Loucy (cell line): ENCODE measurements at regions not wholly inside any gene's neighbourhood (a gene's known extent, or its start where the extent isn't known, plus 50 kb on each side); places are given as distances from the start of the nearest gene placed in this dataset.
A peak's percentile ranks its signal among the peaks of the same experiment; 100 is the strongest.

ENCODE experiments used
- H2AFZ ChIP-seq: fragments of 200-600 bp; sonication (generic); 2 replicates; pipeline ENCODE4 v1.6.0; 2016; ENCODE audit warnings: antibody characterized with exemption, mild to moderate bottlenecking, low read length, moderate library complexity
- H3F3A ChIP-seq: fragments of 200-600 bp; 2 replicates; pipeline ENCODE4 v1.6.0; 2016; ENCODE audit warnings: antibody characterized with exemption, low read depth, mild to moderate bottlenecking
- H3K27me3 ChIP-seq: fragments of 200-600 bp; sonication (generic); 2 replicates; pipeline ENCODE4 v1.6.1; 2014; ENCODE audit warnings: low read length, mild to moderate bottlenecking; ENCODE audit not compliant: insufficient read depth, poor library complexity, severe bottlenecking
- H3K36me3 ChIP-seq: fragments of 200-600 bp; sonication (generic); 2 replicates; pipeline ENCODE4 v1.6.1; 2016; ENCODE audit warnings: low read length; ENCODE audit not compliant: insufficient read depth
- H3K4me1 ChIP-seq: fragments of 200-600 bp; sonication (generic); 2 replicates; pipeline ENCODE4 v1.5.1; 2014; ENCODE audit warnings: low read length, mild to moderate bottlenecking; ENCODE audit not compliant: insufficient read depth, poor library complexity, severe bottlenecking
- H3K4me2 ChIP-seq: fragments of 200-600 bp; sonication (generic); 2 replicates; pipeline ENCODE4 v1.6.0; 2014; ENCODE audit warnings: antibody characterized with exemption, low read length, low read depth, mild to moderate bottlenecking; ENCODE audit not compliant: poor library complexity, severe bottlenecking
- H3K4me3 ChIP-seq: fragments of 200-600 bp; sonication (generic); 2 replicates; pipeline ENCODE4 v1.5.1; 2014; ENCODE audit warnings: low read length, mild to moderate bottlenecking, mixed read lengths; ENCODE audit not compliant: poor library complexity, severe bottlenecking
- H3K79me2 ChIP-seq: fragments of 200-600 bp; sonication (generic); 2 replicates; pipeline ENCODE4 v1.6.1; 2014; ENCODE audit warnings: low read length; ENCODE audit not compliant: insufficient read depth
- H3K9ac ChIP-seq: fragments of 200-600 bp; sonication (generic); 2 replicates; pipeline ENCODE4 v1.6.0; 2014; ENCODE audit warnings: mild to moderate bottlenecking, low read depth, low read length, moderate library complexity; ENCODE audit not compliant: poor library complexity, severe bottlenecking
- H3K9me2 ChIP-seq: fragments of 200-600 bp; sonication (generic); replicated peaks from 2 replicates; pipeline ENCODE4 v1.6.1; 2016; ENCODE audit warnings: low read depth, low read length, mixed read lengths
- H3K9me3 ChIP-seq: fragments of 200-600 bp; sonication (generic); 2 replicates; pipeline ENCODE4 v1.6.1; 2014; ENCODE audit warnings: mild to moderate bottlenecking, antibody characterized with exemption, low read length, low read depth; ENCODE audit not compliant: insufficient read depth
- H4K20me1 ChIP-seq: fragments of 200-600 bp; sonication (generic); 2 replicates; pipeline ENCODE4 v1.6.0; 2014; ENCODE audit warnings: antibody characterized with exemption, low read length, mild to moderate bottlenecking; ENCODE audit not compliant: insufficient read depth, poor library complexity, severe bottlenecking
- EZH2phosphoT487 ChIP-seq: fragments of 200-600 bp; IDR thresholded peaks from 2 replicates; pipeline ENCODE4 v1.6.1; 2018; ENCODE audit warnings: antibody characterized with exemption, mild to moderate bottlenecking, moderate library complexity, borderline replicate concordance
- TF ChIP-seq, protein P1 (sequence below): fragments of 200-600 bp; sonication (generic); conservative IDR thresholded peaks from 2 replicates; pipeline ENCODE4 v1.5.1; 2014; ENCODE audit warnings: mild to moderate bottlenecking, antibody characterized with exemption, low read length

DNA sequence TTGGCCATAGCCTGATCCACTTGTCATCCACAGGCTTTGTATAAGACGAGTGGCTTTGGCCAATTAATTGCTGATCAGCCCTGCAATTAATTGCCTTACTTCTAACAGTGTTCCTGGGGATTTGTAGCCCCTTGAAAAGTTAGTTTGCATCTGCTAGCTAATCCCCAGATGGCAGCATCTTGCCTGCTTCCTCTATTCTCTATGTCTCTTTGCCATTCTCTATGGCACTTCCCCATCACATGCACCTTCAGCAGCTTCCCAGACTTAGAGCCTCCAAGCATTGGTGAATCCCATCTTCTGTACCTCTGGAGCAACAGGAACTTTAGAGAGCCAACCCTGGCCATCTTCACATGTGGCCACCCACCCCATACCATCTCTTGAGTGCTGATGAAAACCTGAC lies 197.0 kb upstream of the DMAC1 start:
- no peaks in the 10 kb centered on the region for H3F3A ChIP-seq
- TF ChIP-seq, protein P1, sequence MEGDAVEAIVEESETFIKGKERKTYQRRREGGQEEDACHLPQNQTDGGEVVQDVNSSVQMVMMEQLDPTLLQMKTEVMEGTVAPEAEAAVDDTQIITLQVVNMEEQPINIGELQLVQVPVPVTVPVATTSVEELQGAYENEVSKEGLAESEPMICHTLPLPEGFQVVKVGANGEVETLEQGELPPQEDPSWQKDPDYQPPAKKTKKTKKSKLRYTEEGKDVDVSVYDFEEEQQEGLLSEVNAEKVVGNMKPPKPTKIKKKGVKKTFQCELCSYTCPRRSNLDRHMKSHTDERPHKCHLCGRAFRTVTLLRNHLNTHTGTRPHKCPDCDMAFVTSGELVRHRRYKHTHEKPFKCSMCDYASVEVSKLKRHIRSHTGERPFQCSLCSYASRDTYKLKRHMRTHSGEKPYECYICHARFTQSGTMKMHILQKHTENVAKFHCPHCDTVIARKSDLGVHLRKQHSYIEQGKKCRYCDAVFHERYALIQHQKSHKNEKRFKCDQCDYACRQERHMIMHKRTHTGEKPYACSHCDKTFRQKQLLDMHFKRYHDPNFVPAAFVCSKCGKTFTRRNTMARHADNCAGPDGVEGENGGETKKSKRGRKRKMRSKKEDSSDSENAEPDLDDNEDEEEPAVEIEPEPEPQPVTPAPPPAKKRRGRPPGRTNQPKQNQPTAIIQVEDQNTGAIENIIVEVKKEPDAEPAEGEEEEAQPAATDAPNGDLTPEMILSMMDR: no peak
- no peak for TF ChIP-seq EZH2phosphoT487
- no peak overlapping the region for H3K9ac ChIP-seq
- no peaks in the 10 kb centered on the region for H3K4me1 ChIP-seq
- peak overlapping the region; percentile 8; the same call in 1 of the 2 replicates for H2AFZ ChIP-seq
- H3K4me2 ChIP-seq: no peak overlapping the region
- H3K36me3 ChIP-seq: no peaks in the 10 kb centered on the region
- H4K20me1 ChIP-seq: no peaks in the 10 kb centered on the region
- no peaks in the 10 kb centered on the region for H3K79me2 ChIP-seq
- no peaks in the 10 kb centered on the region for H3K9me2 ChIP-seq
- no peaks in the 10 kb centered on the region for H3K9me3 ChIP-seq
- H3K4me3 ChIP-seq: no peak overlapping the region
- no peaks in the 10 kb centered on the region for H3K27me3 ChIP-seq

DNA sequence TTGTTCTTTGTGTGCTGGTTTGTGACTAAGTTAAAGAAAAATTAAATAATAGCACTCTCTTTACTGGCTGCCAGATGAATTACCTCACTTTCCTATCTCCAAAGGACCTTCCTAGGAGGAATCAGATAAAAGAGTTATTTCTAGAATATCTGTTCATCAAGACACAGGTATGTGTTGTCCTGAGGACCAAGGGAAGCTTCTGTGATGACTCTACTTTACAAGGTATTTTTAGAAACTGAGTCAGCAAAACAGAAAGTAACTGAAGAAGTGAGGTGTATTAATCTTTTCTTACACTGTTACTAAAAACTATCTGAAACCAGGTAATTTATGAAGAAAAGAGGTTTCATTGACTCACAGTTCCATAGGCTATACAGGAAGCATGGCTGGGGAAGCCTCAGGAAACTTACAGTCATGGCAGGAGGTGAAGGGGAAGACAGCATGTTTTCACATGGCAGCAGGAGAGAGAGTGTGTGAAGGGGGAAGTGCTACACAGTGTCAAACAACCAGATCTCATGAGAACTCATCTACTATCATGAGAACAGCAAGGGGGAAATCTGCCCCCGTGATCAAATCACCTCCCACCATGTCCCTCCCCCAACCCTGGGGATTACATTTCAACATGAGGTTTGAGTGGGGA lies 189.2 kb upstream of the DMAC1 start:
- H2AFZ ChIP-seq: 0 out of 2 replicates have a peak overlapping the region, but pooled peaks have one; percentile 11

GRCh38 chr9:7984692-7985091 lies 185.1 kb upstream of the DMAC1 start:
- H3K4me3 ChIP-seq: no peak overlapping the region
- no peaks in the 10 kb centered on the region for H4K20me1 ChIP-seq
- peaks cover 17% of the 10 kb centered on the region for H3K4me1 ChIP-seq
- H3F3A ChIP-seq: no peaks in the 10 kb centered on the region
- H3K9me3 ChIP-seq: no peaks in the 10 kb centered on the region
- no peaks in the 10 kb centered on the region for H3K27me3 ChIP-seq
- no peaks in the 10 kb centered on the region for H3K36me3 ChIP-seq
- H3K9me2 ChIP-seq: no peaks in the 10 kb centered on the region
- H3K4me2 ChIP-seq: no peak overlapping the region
- H3K79me2 ChIP-seq: no peaks in the 10 kb centered on the region
- no peak for TF ChIP-seq EZH2phosphoT487
- H2AFZ ChIP-seq: no peak overlapping the region
- no peak overlapping the region for H3K9ac ChIP-seq

More for the DNA sequence above, 189.2 kb upstream of the DMAC1 start:
- H3K9me2 ChIP-seq: no peaks in the 10 kb centered on the region
- H3K9ac ChIP-seq: no peak overlapping the region
- no peaks in the 10 kb centered on the region for H3F3A ChIP-seq
- no peak for TF ChIP-seq EZH2phosphoT487
- TF ChIP-seq, protein P1: no peak
- H4K20me1 ChIP-seq: no peaks in the 10 kb centered on the region
- no peak overlapping the region for H3K4me2 ChIP-seq
- no peaks in the 10 kb centered on the region for H3K36me3 ChIP-seq
- H3K4me1 ChIP-seq: peaks cover 5% of the 10 kb centered on the region
- H3K79me2 ChIP-seq: no peaks in the 10 kb centered on the region
- no peaks in the 10 kb centered on the region for H3K27me3 ChIP-seq
- no peak overlapping the region for H3K4me3 ChIP-seq
- H3K9me3 ChIP-seq: no peaks in the 10 kb centered on the region

GRCh38 chr9:7984203-7984602 lies 184.6 kb upstream of the DMAC1 start:
- H3K4me2 ChIP-seq: no peak overlapping the region
- no peak overlapping the region for H3K4me3 ChIP-seq
- no peaks in the 10 kb centered on the region for H3K36me3 ChIP-seq
- peaks cover 17% of the 10 kb centered on the region for H3K4me1 ChIP-seq
- no peaks in the 10 kb centered on the region for H4K20me1 ChIP-seq
- peak overlapping the region; percentile 75; the same call in 1 of the 2 replicates for H2AFZ ChIP-seq
- no peaks in the 10 kb centered on the region for H3K27me3 ChIP-seq
- H3F3A ChIP-seq: no peaks in the 10 kb centered on the region
- no peaks in the 10 kb centered on the region for H3K9me2 ChIP-seq
- H3K9ac ChIP-seq: no peak overlapping the region
- no peaks in the 10 kb centered on the region for H3K79me2 ChIP-seq
- no peaks in the 10 kb centered on the region for H3K9me3 ChIP-seq
- TF ChIP-seq, protein P1: no peak
- TF ChIP-seq EZH2phosphoT487: no peak
